Vagina (tissue), 2 donors: ENCODE measurements at regions not wholly inside any gene's neighbourhood (a gene's known extent, or its start where the extent isn't known, plus 50 kb on each side); places are given as distances from the start of the nearest gene placed in this dataset.

Source experiments
- DNase-seq, 2 donors: peaks; one replicate each; pipeline ENCODE4 v3.0.0-alpha.2; 2017; ENCODE audit errors: extremely low spot score in 2 of 2
- H3K27ac ChIP-seq: fragments of 200-600 bp; sonication (generic); one replicate; pipeline ENCODE4 v1.5.1; 2019
- H3K27me3 ChIP-seq: fragments of 200-600 bp; sonication (generic); one replicate; pipeline ENCODE4 v1.5.1; 2019
- H3K36me3 ChIP-seq, 2 donors: fragments of 200-600 bp; sonication (generic); one replicate each; pipeline ENCODE4 v1.5.1; 2017 to 2019
- H3K4me1 ChIP-seq: fragments of 200-600 bp; sonication (generic); one replicate; pipeline ENCODE4 v1.5.1; 2019
- H3K4me3 ChIP-seq, 2 donors: fragments of 200-600 bp; sonication (generic); 1 replicate in 1 of 2; 2 replicates in 1 of 2; pipeline ENCODE4 v1.5.1; 2016 to 2019
- H3K9me3 ChIP-seq: fragments of 200-600 bp; sonication (generic); one replicate; pipeline ENCODE4 v1.5.1; 2019
- POLR2A ChIP-seq, 2 donors: fragments of 450-650 bp; IDR thresholded peaks; one replicate each; pipeline ENCODE4 v1.6.1; 2017; ENCODE audit warnings: antibody characterized with exemption in 2 of 2, mild to moderate bottlenecking in 2 of 2, moderate library complexity in 2 of 2
- POLR2AphosphoS5 ChIP-seq, 2 donors: sonication (generic); formaldehyde crosslinking; IDR thresholded peaks; one replicate each; pipeline ENCODE4 v1.9.0; 2017; ENCODE audit warnings: antibody characterized with exemption in 2 of 2, mild to moderate bottlenecking in 2 of 2, low read depth in 1 of 2; ENCODE audit not compliant: insufficient read depth in 1 of 2
- intact Hi-C: fragments of 100-400 bp; cut with DNase I; formaldehyde crosslinking; loops from one replicate; pipeline ENCODE4 v1.15.1; 2023
- TF ChIP-seq, protein P1 (sequence below), 3 experiments: fragments of 450-650 bp in 2 of 3; fragments of 200-600 bp in 1 of 3; sonication (generic) in 1 of 3; IDR thresholded peaks; one replicate each; pipeline ENCODE4 v1.5.1; 2017 to 2019; ENCODE audit warnings: antibody characterized with exemption in 3 of 3, mild to moderate bottlenecking in 2 of 3, moderate library complexity in 2 of 3

DNA sequence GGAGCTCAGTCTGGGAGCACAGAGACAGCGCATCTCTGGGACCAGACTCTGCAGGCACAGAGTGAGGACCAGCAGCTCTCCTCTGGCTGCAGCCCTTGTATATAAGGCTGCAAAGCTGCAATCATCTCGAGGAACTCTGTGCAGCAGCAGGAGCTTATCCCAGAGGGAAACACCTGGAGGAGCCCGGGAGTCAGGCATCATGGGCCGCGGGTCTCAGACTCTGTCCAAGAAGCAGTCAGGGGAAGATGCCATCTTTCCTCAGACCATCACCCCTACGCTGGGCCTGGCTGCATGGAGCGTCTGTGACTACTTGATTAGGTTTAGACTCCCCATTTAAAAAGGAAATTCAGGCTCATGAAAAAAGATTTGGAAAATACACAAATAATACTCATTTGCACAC lies 122.0 kb downstream of the IRF8 start:
- intact Hi-C loops, result no loop called here
- Histone ChIP-seq H3K27ac (no peak overlapping the region), H3K4me1 (no peaks in the 10 kb centered on the region), H3K9me3 (peaks cover 11% of the 10 kb centered on the region), H3K27me3 (no peaks in the 10 kb centered on the region), H3K4me3 (no peak overlapping the region), H3K36me3 (no peaks in the 10 kb centered on the region)
- DNase-seq, result no peak
- TF ChIP-seq, protein P1, sequence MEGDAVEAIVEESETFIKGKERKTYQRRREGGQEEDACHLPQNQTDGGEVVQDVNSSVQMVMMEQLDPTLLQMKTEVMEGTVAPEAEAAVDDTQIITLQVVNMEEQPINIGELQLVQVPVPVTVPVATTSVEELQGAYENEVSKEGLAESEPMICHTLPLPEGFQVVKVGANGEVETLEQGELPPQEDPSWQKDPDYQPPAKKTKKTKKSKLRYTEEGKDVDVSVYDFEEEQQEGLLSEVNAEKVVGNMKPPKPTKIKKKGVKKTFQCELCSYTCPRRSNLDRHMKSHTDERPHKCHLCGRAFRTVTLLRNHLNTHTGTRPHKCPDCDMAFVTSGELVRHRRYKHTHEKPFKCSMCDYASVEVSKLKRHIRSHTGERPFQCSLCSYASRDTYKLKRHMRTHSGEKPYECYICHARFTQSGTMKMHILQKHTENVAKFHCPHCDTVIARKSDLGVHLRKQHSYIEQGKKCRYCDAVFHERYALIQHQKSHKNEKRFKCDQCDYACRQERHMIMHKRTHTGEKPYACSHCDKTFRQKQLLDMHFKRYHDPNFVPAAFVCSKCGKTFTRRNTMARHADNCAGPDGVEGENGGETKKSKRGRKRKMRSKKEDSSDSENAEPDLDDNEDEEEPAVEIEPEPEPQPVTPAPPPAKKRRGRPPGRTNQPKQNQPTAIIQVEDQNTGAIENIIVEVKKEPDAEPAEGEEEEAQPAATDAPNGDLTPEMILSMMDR (IDR thresholded peaks at IDR 0.05), result no peak
- TF ChIP-seq POLR2AphosphoS5 (IDR thresholded peaks at IDR 0.05; ENCODE audit: insufficient read depth in 1 of 2, low read depth in 1 of 2) (no peak), POLR2A (IDR thresholded peaks at IDR 0.05) (no peak)

DNA sequence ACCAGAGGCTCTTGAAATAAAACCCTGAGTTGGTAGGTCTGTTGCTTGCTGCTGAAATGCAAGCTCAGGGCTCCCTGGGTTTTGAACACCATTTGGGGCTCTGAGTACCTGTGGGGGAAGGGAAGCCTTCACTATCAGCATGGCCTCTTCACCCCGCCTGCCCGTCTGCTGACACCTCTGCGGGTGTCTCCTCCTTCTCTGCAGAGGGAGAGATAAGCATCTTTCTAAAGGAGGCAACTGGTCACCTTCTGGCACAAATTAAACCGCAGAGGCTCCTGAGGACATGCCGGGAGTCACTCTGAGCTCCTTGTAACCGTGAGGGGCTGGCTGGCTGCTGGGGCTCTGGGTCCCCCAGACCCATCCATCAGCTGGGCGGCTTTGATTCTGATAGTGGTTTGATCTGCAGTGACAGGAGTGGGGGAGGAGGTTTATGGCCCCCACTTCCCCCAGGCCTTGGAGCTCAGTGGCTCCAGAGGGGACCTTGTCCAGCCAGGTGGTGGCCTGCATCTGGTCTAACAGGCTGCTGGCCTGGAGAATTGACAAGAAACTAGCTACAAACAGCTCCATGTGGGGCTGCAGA lies 123.5 kb downstream of the IRF8 start:
- no peaks in the 10 kb centered on the region for H3K27me3 ChIP-seq
- intact Hi-C loops, result no loop called here
- no peak for DNase-seq
- peaks cover 11% of the 10 kb centered on the region for H3K9me3 ChIP-seq
- no peaks in the 10 kb centered on the region for H3K4me1 ChIP-seq
- no peaks in the 10 kb centered on the region for H3K36me3 ChIP-seq
- no peak overlapping the region for H3K4me3 ChIP-seq
- TF ChIP-seq POLR2A (IDR thresholded peaks at IDR 0.05), result no peak
- TF ChIP-seq, protein P1 (IDR thresholded peaks at IDR 0.05), result no peak
- no peak for TF ChIP-seq POLR2AphosphoS5 (IDR thresholded peaks at IDR 0.05; ENCODE audit: insufficient read depth in 1 of 2, low read depth in 1 of 2)
- no peak overlapping the region for H3K27ac ChIP-seq

DNA sequence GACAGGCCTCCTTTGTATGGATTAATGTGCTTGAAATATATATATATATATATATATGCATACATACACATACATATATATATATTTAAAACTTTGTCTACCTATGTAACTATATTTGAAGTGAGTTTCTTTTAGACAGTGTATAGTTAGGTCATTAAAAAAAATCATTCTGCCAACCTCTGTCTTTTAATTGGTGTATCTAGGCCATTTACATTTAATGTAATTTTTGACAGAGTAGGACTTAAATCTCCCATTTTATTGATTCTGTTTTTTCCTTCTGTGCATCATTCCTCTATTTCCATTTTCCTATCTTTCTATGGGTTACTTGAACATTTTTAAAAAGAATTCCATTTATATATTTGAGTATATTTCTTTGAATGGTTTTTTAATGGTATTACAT lies 125.2 kb downstream of the IRF8 start:
- no peak for DNase-seq
- Histone ChIP-seq H3K36me3 (no peaks in the 10 kb centered on the region), H3K27ac (no peak overlapping the region), H3K4me1 (no peaks in the 10 kb centered on the region), H3K9me3 (peaks cover 11% of the 10 kb centered on the region), H3K4me3 (no peak overlapping the region), H3K27me3 (no peaks in the 10 kb centered on the region)
- intact Hi-C loops, result no loop called here
- TF ChIP-seq POLR2AphosphoS5 (IDR thresholded peaks at IDR 0.05; ENCODE audit: insufficient read depth in 1 of 2, low read depth in 1 of 2), result no peak

DNA sequence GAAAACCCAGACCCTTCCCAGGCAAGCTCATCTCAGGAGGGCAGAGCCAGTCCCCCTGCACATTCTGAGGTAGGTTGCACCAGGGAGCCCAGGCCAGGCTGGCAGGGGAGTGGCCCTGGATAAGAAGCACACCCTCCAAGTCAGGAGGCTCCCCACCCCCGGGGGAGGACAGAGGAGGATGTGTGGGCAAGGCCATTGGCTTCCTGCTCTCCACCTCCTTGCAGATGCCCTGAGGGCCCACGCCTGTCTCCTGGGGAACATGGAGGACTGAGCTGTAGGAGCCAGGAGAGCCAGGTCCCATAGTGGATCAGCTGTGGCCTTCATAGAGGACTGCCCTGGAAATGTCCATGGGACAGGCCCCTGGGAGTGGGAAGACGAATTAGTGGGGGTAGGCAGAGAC lies 126.7 kb downstream of the IRF8 start:
- no peak for DNase-seq
- intact Hi-C loops, result no loop called here
- Histone ChIP-seq H3K27me3 (no peaks in the 10 kb centered on the region), H3K27ac (no peak overlapping the region), H3K36me3 (no peaks in the 10 kb centered on the region), H3K4me1 (no peaks in the 10 kb centered on the region), H3K4me3 (no peak overlapping the region), H3K9me3 (peaks cover 11% of the 10 kb centered on the region)
- TF ChIP-seq, protein P1 (IDR thresholded peaks at IDR 0.05), result no peak
- TF ChIP-seq POLR2AphosphoS5 (IDR thresholded peaks at IDR 0.05; ENCODE audit: insufficient read depth in 1 of 2, low read depth in 1 of 2) (no peak), POLR2A (IDR thresholded peaks at IDR 0.05) (no peak)

DNA sequence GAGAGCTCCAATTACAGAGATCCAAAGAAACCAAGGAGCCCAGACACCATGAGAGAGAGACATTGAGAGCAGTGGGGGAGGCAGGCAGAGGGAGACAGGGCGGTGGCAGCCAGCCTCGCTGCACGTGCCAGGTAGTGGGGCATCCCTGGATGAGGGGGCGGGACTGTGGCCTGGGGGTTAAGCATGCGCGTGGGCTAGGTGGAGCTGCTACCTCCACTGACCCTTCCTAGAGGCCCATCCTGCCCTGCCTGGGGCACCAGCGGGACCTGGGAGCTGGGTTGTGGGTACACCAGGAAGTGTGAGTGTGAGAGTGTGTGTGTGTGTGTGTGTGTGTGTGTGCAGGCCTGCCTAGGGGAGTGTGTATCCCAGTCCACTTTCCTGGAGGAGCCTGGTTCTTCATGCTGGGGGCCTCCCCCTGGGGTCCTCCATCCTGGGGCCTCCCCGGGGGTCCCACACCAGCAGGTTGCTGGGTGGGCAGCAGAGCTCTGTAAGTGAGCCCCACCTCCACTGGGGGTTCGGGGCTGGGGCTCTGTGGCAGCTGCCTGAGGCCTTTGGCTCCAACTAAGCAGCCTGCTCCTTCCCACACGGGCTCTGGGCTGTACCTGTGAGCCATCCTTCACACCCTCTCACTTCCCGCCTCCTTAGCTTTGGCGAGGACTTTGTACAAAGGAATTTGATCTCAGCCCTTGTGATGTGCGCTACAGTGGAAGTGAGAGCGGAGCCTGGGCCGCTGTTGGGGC lies 127.4 kb downstream of the IRF8 start:
- Histone ChIP-seq H3K4me3 (no peak overlapping the region), H3K27me3 (no peaks in the 10 kb centered on the region), H3K27ac (no peak overlapping the region), H3K4me1 (no peaks in the 10 kb centered on the region), H3K9me3 (peaks cover 11% of the 10 kb centered on the region), H3K36me3 (no peaks in the 10 kb centered on the region)
- no peak for DNase-seq
- intact Hi-C loops, result no loop called here
- TF ChIP-seq, protein P1 (IDR thresholded peaks at IDR 0.05), result no peak
- TF ChIP-seq POLR2A (IDR thresholded peaks at IDR 0.05), result no peak
- no peak for TF ChIP-seq POLR2AphosphoS5 (IDR thresholded peaks at IDR 0.05; ENCODE audit: insufficient read depth in 1 of 2, low read depth in 1 of 2)
